Fibroblast of lung (primary cell): ENCODE measurements at regions not wholly inside any gene's neighbourhood (a gene's known extent, or its start where the extent isn't known, plus 50 kb on each side); places are given as distances from the start of the nearest gene placed in this dataset.
A peak's percentile ranks its signal among the peaks of the same experiment; 100 is the strongest.

Experiments
- DNase-seq, 2 donors: peaks; one replicate each; pipeline versions ENCODE4 v3.0.0 to v3.0.0-alpha.2; 2010; ENCODE audit warnings: low read depth in 2 of 2
- H2AFZ ChIP-seq: 2 replicates; pipeline ENCODE4 v1.5.1; 2012; ENCODE audit warnings: low read length, control low read depth, inconsistent platforms
- H3K27ac ChIP-seq: 2 replicates; pipeline ENCODE4 v1.5.1; 2011; ENCODE audit warnings: low read length, control low read depth; ENCODE audit not compliant: insufficient read depth
- H3K27me3 ChIP-seq: 2 replicates; pipeline ENCODE4 v1.5.1; 2011; ENCODE audit warnings: mild to moderate bottlenecking, low read length; ENCODE audit not compliant: control insufficient read depth, insufficient read depth
- H3K36me3 ChIP-seq: 2 replicates; pipeline ENCODE4 v1.5.1; 2011; ENCODE audit warnings: low read length; ENCODE audit not compliant: control insufficient read depth, insufficient read depth
- H3K4me1 ChIP-seq: 2 replicates; pipeline ENCODE4 v1.5.1; 2011; ENCODE audit warnings: low read length; ENCODE audit not compliant: control insufficient read depth, insufficient read depth; ENCODE audit errors: extremely low read depth
- H3K4me2 ChIP-seq: 2 replicates; pipeline ENCODE4 v1.5.1; 2011; ENCODE audit warnings: low read length, control low read depth; ENCODE audit not compliant: insufficient read depth; ENCODE audit errors: extremely low read depth
- H3K4me3 ChIP-seq, 4 experiments: fragments of 200-600 bp in 1 of 4; sonication (generic) in 1 of 4; replicated peaks in 1 of 4; 2 replicates each; pipeline ENCODE4 v1.5.1; 2011 to 2016; ENCODE audit warnings: low read length in 4 of 4, low read depth in 3 of 4, mild to moderate bottlenecking in 3 of 4, control low read depth in 2 of 4, inconsistent platforms in 1 of 4, mixed read lengths in 1 of 4; ENCODE audit not compliant: insufficient read depth in 1 of 4; ENCODE audit errors: control extremely low read depth in 1 of 4
- H3K79me2 ChIP-seq: 2 replicates; pipeline ENCODE4 v1.5.1; 2012; ENCODE audit warnings: mild to moderate bottlenecking, low read length, inconsistent platforms; ENCODE audit not compliant: control insufficient read depth, insufficient read depth
- H3K9ac ChIP-seq: 2 replicates; pipeline ENCODE4 v1.5.1; 2011; ENCODE audit warnings: mild to moderate bottlenecking, low read length, control low read depth; ENCODE audit not compliant: insufficient read depth
- H3K9me3 ChIP-seq: 2 replicates; pipeline ENCODE4 v1.5.1; 2012; ENCODE audit warnings: low read depth, low read length; ENCODE audit not compliant: control insufficient read depth, insufficient read depth
- H4K20me1 ChIP-seq: 2 replicates; pipeline ENCODE4 v1.5.1; 2011; ENCODE audit warnings: low read length; ENCODE audit not compliant: control insufficient read depth, insufficient read depth; ENCODE audit errors: extremely low read depth
- CTCF ChIP-seq, 2 donors: IDR thresholded peaks in 1 of 2; conservative IDR thresholded peaks in 1 of 2; 1 replicate in 1 of 2; 2 replicates in 1 of 2; pipeline ENCODE4 v1.5.1; 2011 to 2012; ENCODE audit warnings: low read length in 2 of 2, control low read depth in 1 of 2, inconsistent platforms in 1 of 2, low read depth in 1 of 2, mild to moderate bottlenecking in 1 of 2
- EZH2 ChIP-seq: IDR thresholded peaks from 2 replicates; pipeline ENCODE4 v1.5.1; 2012; ENCODE audit warnings: low read length, control low read depth, mild to moderate bottlenecking; ENCODE audit errors: missing control alignments

GRCh38 chr2:216312441-216312840 lies 59.8 kb downstream of the MARCHF4 start:
- peak in 1 of 2 donors; percentile 60 for DNase-seq
- Histone ChIP-seq H3K4me2 (no peak overlapping the region), H3K79me2 (peaks cover 1% of the 10 kb centered on the region), H2AFZ (no peak overlapping the region), H4K20me1 (no peaks in the 10 kb centered on the region), H3K27me3 (no peaks in the 10 kb centered on the region), H3K4me1 (peaks cover 14% of the 10 kb centered on the region), H3K36me3 (no peaks in the 10 kb centered on the region), H3K9me3 (no peaks in the 10 kb centered on the region), H3K27ac (no peak overlapping the region), H3K4me3 (no peak overlapping the region), H3K9ac (no peak overlapping the region)
- no peak for TF ChIP-seq EZH2
- TF ChIP-seq CTCF (conservative IDR thresholded peaks at IDR 0.05 in 1 of 2, IDR thresholded peaks at IDR 0.05 in 1 of 2; ENCODE audit: low read depth in 1 of 2, low read length in 2 of 2), result no peak

GRCh38 chr2:216308576-216308975 lies 63.7 kb downstream of the MARCHF4 start:
- peak; percentile 28 to 94 for DNase-seq
- no peak overlapping the region for H3K27ac ChIP-seq
- TF ChIP-seq EZH2, result no peak
- no peak for TF ChIP-seq CTCF (conservative IDR thresholded peaks at IDR 0.05 in 1 of 2, IDR thresholded peaks at IDR 0.05 in 1 of 2; ENCODE audit: low read depth in 1 of 2, low read length in 2 of 2)

GRCh38 chr2:216307496-216307895 lies 64.8 kb downstream of the MARCHF4 start:
- no peak for DNase-seq
- H3K9me3 ChIP-seq, result no peaks in the 10 kb centered on the region
- H3K4me3 ChIP-seq, result no peak overlapping the region
- no peaks in the 10 kb centered on the region for H3K27me3 ChIP-seq
- H3K9ac ChIP-seq, result no peak overlapping the region
- H2AFZ ChIP-seq, result no peak overlapping the region
- no peaks in the 10 kb centered on the region for H4K20me1 ChIP-seq
- H3K79me2 ChIP-seq, result no peaks in the 10 kb centered on the region
- no peak overlapping the region for H3K27ac ChIP-seq
- TF ChIP-seq EZH2 (no peak), CTCF (conservative IDR thresholded peaks at IDR 0.05 in 1 of 2, IDR thresholded peaks at IDR 0.05 in 1 of 2; ENCODE audit: low read depth in 1 of 2, low read length in 2 of 2) (no peak)
- peaks cover 5% of the 10 kb centered on the region for H3K4me1 ChIP-seq
- no peak overlapping the region for H3K4me2 ChIP-seq
- no peaks in the 10 kb centered on the region for H3K36me3 ChIP-seq

More at GRCh38 chr2:216308576-216308975, 63.7 kb downstream of the MARCHF4 start:
- H3K4me1 ChIP-seq, result peaks cover 3% of the 10 kb centered on the region
- no peak overlapping the region for H2AFZ ChIP-seq
- no peak overlapping the region for H3K9ac ChIP-seq
- no peaks in the 10 kb centered on the region for H3K79me2 ChIP-seq
- no peak overlapping the region for H3K4me2 ChIP-seq
- H3K36me3 ChIP-seq, result no peaks in the 10 kb centered on the region
- H3K9me3 ChIP-seq, result no peaks in the 10 kb centered on the region
- no peaks in the 10 kb centered on the region for H4K20me1 ChIP-seq
- no peaks in the 10 kb centered on the region for H3K27me3 ChIP-seq
- H3K4me3 ChIP-seq, result no peak overlapping the region
